ENCODE measurements at regions not wholly inside any gene's neighbourhood (a gene's known extent, or its start where the extent isn't known, plus 50 kb on each side); places are given as distances from the start of the nearest gene placed in this dataset.
"Not testable (repeated sequence)": the region's sequence is repeated elsewhere in the genome, so short reads cannot be mapped to it uniquely, and the experiment has no call there.

DNA sequence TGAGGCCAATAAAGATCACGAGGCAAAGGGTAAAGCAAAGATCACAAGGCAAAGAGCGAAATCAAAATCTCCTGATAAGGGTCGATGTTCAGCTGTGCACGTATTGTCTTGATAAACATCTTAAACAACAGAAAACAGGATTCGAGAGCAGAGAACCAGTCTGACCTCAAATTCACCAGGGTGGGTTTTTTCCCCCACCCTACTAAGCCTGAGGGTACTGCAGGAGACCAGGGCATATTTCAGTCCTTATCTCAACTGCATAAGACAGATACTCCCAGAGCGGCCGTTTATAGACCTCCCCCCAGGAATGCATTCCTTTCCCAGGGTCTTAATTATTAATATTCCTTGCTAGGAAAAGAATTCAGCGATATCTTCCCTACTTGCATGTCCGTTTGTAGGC is 97.5 kb upstream of the C14orf180 start:
- not testable (repeated sequence) for H3K27ac ChIP-seq (ENCODE audit: low read depth, low read length); H3K4me1 ChIP-seq (ENCODE audit: control insufficient read depth in 1 of 2, insufficient read depth in 2 of 2, low read length in 2 of 2); H3K9me3 ChIP-seq (ENCODE audit: control insufficient read depth in 1 of 2, low read length in 2 of 2); H3K27me3 ChIP-seq (ENCODE audit: control insufficient read depth in 1 of 2, insufficient read depth in 2 of 2, low read length in 2 of 2); H3K36me3 ChIP-seq (ENCODE audit: control insufficient read depth in 1 of 2, insufficient read depth in 2 of 2, low read length in 2 of 2); H3K4me3 ChIP-seq (ENCODE audit: low read depth in 1 of 2, low read length in 2 of 2); H3K9ac ChIP-seq (ENCODE audit: low read depth in 1 of 2, low read length in 2 of 2)

GRCh38 chr14:104486222-104486923 is 93.2 kb upstream of the C14orf180 start:
- no peaks in the 10 kb centered on the region for H3K4me1 ChIP-seq (ENCODE audit: control insufficient read depth in 1 of 2, insufficient read depth in 2 of 2, low read length in 2 of 2)
- no peak overlapping the region for H3K27ac ChIP-seq (ENCODE audit: low read depth, low read length)
- H3K4me3 ChIP-seq (ENCODE audit: low read depth in 1 of 2, low read length in 2 of 2): no peak overlapping the region
- H3K36me3 ChIP-seq (ENCODE audit: control insufficient read depth in 1 of 2, insufficient read depth in 2 of 2, low read length in 2 of 2): no peaks in the 10 kb centered on the region
- peaks cover 0 to 4% of the 10 kb centered on the region in 2 donors for H3K9me3 ChIP-seq (ENCODE audit: control insufficient read depth in 1 of 2, low read length in 2 of 2)
- no peak overlapping the region for H3K9ac ChIP-seq (ENCODE audit: low read depth in 1 of 2, low read length in 2 of 2)
- H3K27me3 ChIP-seq (ENCODE audit: control insufficient read depth in 1 of 2, insufficient read depth in 2 of 2, low read length in 2 of 2): no peaks in the 10 kb centered on the region

DNA sequence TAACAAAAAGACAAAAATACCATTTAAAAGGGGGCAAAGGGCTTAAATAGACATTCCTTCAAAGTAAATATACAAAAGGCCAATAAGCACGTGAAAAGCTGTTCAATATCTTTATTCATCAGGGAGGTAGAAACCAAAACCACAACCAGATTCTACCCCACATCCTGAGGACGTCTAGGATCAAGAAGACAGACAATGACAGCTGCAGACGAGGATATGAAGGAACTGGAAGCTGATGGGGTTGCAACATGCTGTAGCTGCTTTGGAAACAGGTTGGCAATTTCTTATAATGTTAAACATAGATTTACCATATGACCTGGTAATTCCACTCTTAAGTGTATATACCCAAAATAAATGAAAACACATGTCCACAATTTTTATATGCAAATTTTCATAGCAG is 85.1 kb upstream of the C14orf180 start:
- no peaks in the 10 kb centered on the region for H3K4me1 ChIP-seq (ENCODE audit: control insufficient read depth in 1 of 2, insufficient read depth in 2 of 2, low read length in 2 of 2)
- no peak overlapping the region for H3K27ac ChIP-seq (ENCODE audit: low read depth, low read length)
- no peaks in the 10 kb centered on the region for H3K36me3 ChIP-seq (ENCODE audit: control insufficient read depth in 1 of 2, insufficient read depth in 2 of 2, low read length in 2 of 2)
- no peaks in the 10 kb centered on the region for H3K27me3 ChIP-seq (ENCODE audit: control insufficient read depth in 1 of 2, insufficient read depth in 2 of 2, low read length in 2 of 2)
- H3K9me3 ChIP-seq (ENCODE audit: control insufficient read depth in 1 of 2, low read length in 2 of 2): peaks cover 3 to 5% of the 10 kb centered on the region in 2 donors
- no peak overlapping the region for H3K4me3 ChIP-seq (ENCODE audit: low read depth in 1 of 2, low read length in 2 of 2)
- H3K9ac ChIP-seq (ENCODE audit: low read depth in 1 of 2, low read length in 2 of 2): no peak overlapping the region

- Histone ChIP-seq H3K27me3 (ENCODE audit: control insufficient read depth in 1 of 2, insufficient read depth in 2 of 2, low read length in 2 of 2) (no peaks in the 10 kb centered on the region), H3K9ac (ENCODE audit: low read depth in 1 of 2, low read length in 2 of 2) (no peak overlapping the region), H3K4me1 (ENCODE audit: control insufficient read depth in 1 of 2, insufficient read depth in 2 of 2, low read length in 2 of 2) (no peaks in the 10 kb centered on the region), H3K27ac (ENCODE audit: low read depth, low read length) (no peak overlapping the region), H3K36me3 (ENCODE audit: control insufficient read depth in 1 of 2, insufficient read depth in 2 of 2, low read length in 2 of 2) (no peaks in the 10 kb centered on the region), H3K9me3 (ENCODE audit: control insufficient read depth in 1 of 2, low read length in 2 of 2) (peaks cover 3 to 5% of the 10 kb centered on the region in 2 donors), H3K4me3 (ENCODE audit: low read depth in 1 of 2, low read length in 2 of 2) (no peak overlapping the region)
These were observed 83.5 kb upstream of the C14orf180 start for GRCh38 chr14:104496095-104496494.

- no peaks in the 10 kb centered on the region for H3K27me3 ChIP-seq (ENCODE audit: control insufficient read depth in 1 of 2, insufficient read depth in 2 of 2, low read length in 2 of 2)
These were observed 79.5 kb upstream of the C14orf180 start for GRCh38 chr14:104499784-104500760.

DNA sequence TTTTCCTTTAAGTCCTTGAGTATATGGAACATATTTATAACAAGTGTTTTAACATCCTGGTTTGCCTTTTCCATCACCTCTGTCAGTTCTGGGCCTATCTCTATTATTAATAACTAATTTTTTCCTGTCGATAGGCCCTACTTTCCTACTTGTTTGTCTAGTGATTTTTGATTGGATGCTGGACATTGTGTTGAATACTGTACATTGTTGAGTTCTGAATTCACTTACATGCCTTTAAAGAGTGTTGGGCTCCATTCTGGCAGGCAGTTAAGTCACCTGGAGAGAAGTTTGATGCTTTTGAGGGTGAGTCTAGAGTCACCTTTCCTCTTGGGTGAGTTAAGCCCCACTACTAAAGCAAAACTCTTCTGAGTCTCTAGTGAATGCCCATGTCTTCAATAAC is 77.5 kb upstream of the C14orf180 start:
- Histone ChIP-seq H3K9ac (ENCODE audit: low read depth in 1 of 2, low read length in 2 of 2) (no peak overlapping the region), H3K4me3 (ENCODE audit: low read depth in 1 of 2, low read length in 2 of 2) (no peak overlapping the region), H3K27ac (ENCODE audit: low read depth, low read length) (no peak overlapping the region), H3K4me1 (ENCODE audit: control insufficient read depth in 1 of 2, insufficient read depth in 2 of 2, low read length in 2 of 2) (no peaks in the 10 kb centered on the region), H3K36me3 (ENCODE audit: control insufficient read depth in 1 of 2, insufficient read depth in 2 of 2, low read length in 2 of 2) (no peaks in the 10 kb centered on the region), H3K9me3 (ENCODE audit: control insufficient read depth in 1 of 2, low read length in 2 of 2) (peaks cover 0 to 8% of the 10 kb centered on the region in 2 donors), H3K27me3 (ENCODE audit: control insufficient read depth in 1 of 2, insufficient read depth in 2 of 2, low read length in 2 of 2) (no peaks in the 10 kb centered on the region)

More at GRCh38 chr14:104499784-104500760, 79.5 kb upstream of the C14orf180 start:
- Histone ChIP-seq H3K4me3 (ENCODE audit: low read depth in 1 of 2, low read length in 2 of 2) (no peak overlapping the region), H3K9me3 (ENCODE audit: control insufficient read depth in 1 of 2, low read length in 2 of 2) (peaks cover 5 to 8% of the 10 kb centered on the region in 2 donors), H3K9ac (ENCODE audit: low read depth in 1 of 2, low read length in 2 of 2) (no peak overlapping the region), H3K4me1 (ENCODE audit: control insufficient read depth in 1 of 2, insufficient read depth in 2 of 2, low read length in 2 of 2) (no peaks in the 10 kb centered on the region), H3K27ac (ENCODE audit: low read depth, low read length) (no peak overlapping the region), H3K36me3 (ENCODE audit: control insufficient read depth in 1 of 2, insufficient read depth in 2 of 2, low read length in 2 of 2) (no peaks in the 10 kb centered on the region)

GRCh38 chr14:104503691-104504090 is 75.9 kb upstream of the C14orf180 start:
- Histone ChIP-seq H3K9me3 (ENCODE audit: control insufficient read depth in 1 of 2, low read length in 2 of 2) (peaks cover 0 to 8% of the 10 kb centered on the region in 2 donors), H3K36me3 (ENCODE audit: control insufficient read depth in 1 of 2, insufficient read depth in 2 of 2, low read length in 2 of 2) (no peaks in the 10 kb centered on the region), H3K4me3 (ENCODE audit: low read depth in 1 of 2, low read length in 2 of 2) (no peak overlapping the region), H3K4me1 (ENCODE audit: control insufficient read depth in 1 of 2, insufficient read depth in 2 of 2, low read length in 2 of 2) (no peaks in the 10 kb centered on the region), H3K27me3 (ENCODE audit: control insufficient read depth in 1 of 2, insufficient read depth in 2 of 2, low read length in 2 of 2) (peaks cover 0 to 2% of the 10 kb centered on the region in 2 donors), H3K9ac (ENCODE audit: low read depth in 1 of 2, low read length in 2 of 2) (no peak overlapping the region), H3K27ac (ENCODE audit: low read depth, low read length) (no peak overlapping the region)

GRCh38 chr14:104504172-104504735 is 75.3 kb upstream of the C14orf180 start:
- Histone ChIP-seq H3K9ac (ENCODE audit: low read depth in 1 of 2, low read length in 2 of 2) (no peak overlapping the region), H3K4me3 (ENCODE audit: low read depth in 1 of 2, low read length in 2 of 2) (no peak overlapping the region), H3K27ac (ENCODE audit: low read depth, low read length) (no peak overlapping the region), H3K4me1 (ENCODE audit: control insufficient read depth in 1 of 2, insufficient read depth in 2 of 2, low read length in 2 of 2) (no peaks in the 10 kb centered on the region), H3K36me3 (ENCODE audit: control insufficient read depth in 1 of 2, insufficient read depth in 2 of 2, low read length in 2 of 2) (no peaks in the 10 kb centered on the region), H3K9me3 (ENCODE audit: control insufficient read depth in 1 of 2, low read length in 2 of 2) (peaks cover 0 to 8% of the 10 kb centered on the region in 2 donors), H3K27me3 (ENCODE audit: control insufficient read depth in 1 of 2, insufficient read depth in 2 of 2, low read length in 2 of 2) (peaks cover 0 to 2% of the 10 kb centered on the region in 2 donors)

- Histone ChIP-seq H3K27ac (ENCODE audit: low read depth, low read length) (no peak overlapping the region), H3K9ac (ENCODE audit: low read depth in 1 of 2, low read length in 2 of 2) (no peak overlapping the region), H3K36me3 (ENCODE audit: control insufficient read depth in 1 of 2, insufficient read depth in 2 of 2, low read length in 2 of 2) (no peaks in the 10 kb centered on the region), H3K27me3 (ENCODE audit: control insufficient read depth in 1 of 2, insufficient read depth in 2 of 2, low read length in 2 of 2) (peaks cover 0 to 2% of the 10 kb centered on the region in 2 donors), H3K9me3 (ENCODE audit: control insufficient read depth in 1 of 2, low read length in 2 of 2) (peaks cover 0 to 8% of the 10 kb centered on the region in 2 donors), H3K4me3 (ENCODE audit: low read depth in 1 of 2, low read length in 2 of 2) (no peak overlapping the region), H3K4me1 (ENCODE audit: control insufficient read depth in 1 of 2, insufficient read depth in 2 of 2, low read length in 2 of 2) (no peaks in the 10 kb centered on the region)
These were observed 74.2 kb upstream of the C14orf180 start for GRCh38 chr14:104505085-104506074.

All from duodenal mucosa (tissue), 2 donors.